Karpas-422 (cell line): ENCODE measurements at regions not wholly inside any gene's neighbourhood (a gene's known extent, or its start where the extent isn't known, plus 50 kb on each side); places are given as distances from the start of the nearest gene placed in this dataset.

ENCODE experiments used
- DNase-seq: peaks from one replicate; pipeline ENCODE4 v3.0.0-alpha.2; 2015
- H2AFZ ChIP-seq: fragments of 200-600 bp; sonication (generic); 2 replicates; pipeline ENCODE4 v1.6.1; 2014; ENCODE audit warnings: antibody characterized with exemption, low read length, mixed read lengths
- H3K27ac ChIP-seq: fragments of 200-600 bp; sonication (generic); 2 replicates; pipeline ENCODE4 v1.5.1; 2014; ENCODE audit warnings: mild to moderate bottlenecking, low read length, moderate library complexity
- H3K27me3 ChIP-seq: fragments of 200-600 bp; sonication (generic); 2 replicates; pipeline ENCODE4 v1.6.1; 2014; ENCODE audit warnings: low read length, mixed read lengths
- H3K36me3 ChIP-seq: fragments of 200-600 bp; sonication (generic); 2 replicates; pipeline ENCODE4 v1.6.1; 2014; ENCODE audit warnings: low read length, mixed read lengths; ENCODE audit not compliant: insufficient read depth
- H3K4me1 ChIP-seq: fragments of 200-600 bp; sonication (generic); 2 replicates; pipeline ENCODE4 v1.6.1; 2014; ENCODE audit warnings: mild to moderate bottlenecking, low read length, mixed read lengths
- H3K4me2 ChIP-seq: fragments of 200-600 bp; sonication (generic); 2 replicates; pipeline ENCODE4 v1.6.1; 2014; ENCODE audit warnings: low read length, low read depth, mild to moderate bottlenecking; ENCODE audit not compliant: poor library complexity, severe bottlenecking
- H3K4me3 ChIP-seq: fragments of 200-600 bp; sonication (generic); 2 replicates; pipeline ENCODE4 v1.5.1; 2014; ENCODE audit warnings: mild to moderate bottlenecking, antibody characterized with exemption, low read length, mixed read lengths
- H3K79me2 ChIP-seq: fragments of 200-600 bp; sonication (generic); 2 replicates; pipeline ENCODE4 v1.6.1; 2014; ENCODE audit warnings: mild to moderate bottlenecking, low read length, mixed read lengths
- H3K9ac ChIP-seq: fragments of 200-600 bp; sonication (generic); 2 replicates; pipeline ENCODE4 v1.6.0; 2014; ENCODE audit warnings: low read length
- H3K9me2 ChIP-seq: fragments of 200-600 bp; sonication (generic), shearing (Covaris generic); replicated peaks from 2 replicates; pipeline ENCODE4 v1.6.0; 2014; ENCODE audit warnings: mild to moderate bottlenecking, low read length, moderate library complexity; ENCODE audit not compliant: insufficient read depth
- H3K9me3 ChIP-seq: fragments of 300-700, 200-600 bp; sonication (generic); 2 replicates; pipeline ENCODE4 v1.6.1; 2014; ENCODE audit warnings: low read length, mixed read lengths
- H4K20me1 ChIP-seq: fragments of 200-600 bp; sonication (generic); 2 replicates; pipeline ENCODE4 v1.6.1; 2014; ENCODE audit warnings: mild to moderate bottlenecking, antibody characterized with exemption, low read length, low read depth; ENCODE audit not compliant: insufficient read depth

DNA sequence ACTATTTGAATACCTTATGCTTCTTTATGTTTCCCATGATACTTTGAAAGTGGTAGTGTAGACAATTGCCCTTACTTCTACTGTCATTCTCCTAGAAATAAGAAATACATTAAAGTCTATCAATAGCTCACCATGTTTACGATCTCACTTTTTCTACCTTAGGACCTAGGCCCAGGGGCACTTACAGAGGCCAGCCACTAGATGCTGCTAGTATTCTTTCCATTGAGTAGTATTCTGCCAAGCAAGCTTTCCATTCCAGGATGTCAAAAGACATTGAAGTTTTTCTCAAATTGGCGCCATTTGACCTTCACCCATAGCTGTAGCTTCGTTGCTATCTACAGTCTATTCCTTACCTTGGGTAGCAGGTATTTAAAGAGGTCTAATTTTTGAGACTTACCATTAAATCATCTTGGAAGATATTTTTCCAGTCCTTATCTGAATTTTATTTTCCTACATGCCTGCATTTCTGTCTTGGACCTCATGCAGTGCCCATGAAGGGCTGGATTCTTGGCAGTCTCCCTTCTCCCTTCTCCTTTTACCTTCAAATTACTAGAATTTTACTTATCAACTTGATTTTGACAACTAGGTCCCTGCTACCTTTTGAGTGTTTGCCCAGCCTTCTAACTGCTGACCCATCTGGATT lies 246.0 kb upstream of the NUDT12 start:
- no peak overlapping the region for H2AFZ ChIP-seq
- DNase-seq = peak; percentile 74
- no peaks in the 10 kb centered on the region for H3K36me3 ChIP-seq
- no peaks in the 10 kb centered on the region for H3K9me3 ChIP-seq
- no peaks in the 10 kb centered on the region for H3K79me2 ChIP-seq
- no peaks in the 10 kb centered on the region for H4K20me1 ChIP-seq
- no peak overlapping the region for H3K4me2 ChIP-seq
- no peaks in the 10 kb centered on the region for H3K4me1 ChIP-seq
- no peaks in the 10 kb centered on the region for H3K27me3 ChIP-seq
- no peak overlapping the region for H3K9ac ChIP-seq
- H3K9me2 ChIP-seq = no peaks in the 10 kb centered on the region
- no peak overlapping the region for H3K4me3 ChIP-seq
- no peak overlapping the region for H3K27ac ChIP-seq

DNA sequence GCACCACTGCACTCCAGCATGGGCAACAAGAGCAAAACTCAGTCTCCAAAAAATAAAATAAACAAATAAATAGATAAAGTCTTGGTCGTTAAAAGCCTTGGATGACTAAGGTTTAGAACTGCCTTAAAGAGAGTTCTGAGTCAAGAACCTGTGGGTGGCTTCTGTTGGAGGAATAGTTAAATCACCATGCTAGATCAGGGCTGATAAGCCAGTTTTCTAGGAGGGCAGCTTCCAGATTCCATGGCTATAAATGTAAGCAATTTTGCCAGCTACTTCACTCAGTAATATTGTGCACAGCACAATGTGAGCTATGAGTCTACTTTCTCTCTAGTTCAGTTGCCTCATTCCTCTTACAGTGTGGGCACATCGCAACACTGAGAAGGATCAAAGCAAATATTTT lies 242.1 kb upstream of the NUDT12 start:
- Histone ChIP-seq H3K4me1 (no peaks in the 10 kb centered on the region), H3K27ac (no peak overlapping the region), H4K20me1 (no peaks in the 10 kb centered on the region), H3K9ac (no peak overlapping the region), H2AFZ (no peak overlapping the region), H3K4me2 (no peak overlapping the region), H3K79me2 (no peaks in the 10 kb centered on the region), H3K27me3 (no peaks in the 10 kb centered on the region), H3K9me3 (no peaks in the 10 kb centered on the region), H3K36me3 (no peaks in the 10 kb centered on the region), H3K9me2 (no peaks in the 10 kb centered on the region), H3K4me3 (no peak overlapping the region)
- DNase-seq = no peak

DNA sequence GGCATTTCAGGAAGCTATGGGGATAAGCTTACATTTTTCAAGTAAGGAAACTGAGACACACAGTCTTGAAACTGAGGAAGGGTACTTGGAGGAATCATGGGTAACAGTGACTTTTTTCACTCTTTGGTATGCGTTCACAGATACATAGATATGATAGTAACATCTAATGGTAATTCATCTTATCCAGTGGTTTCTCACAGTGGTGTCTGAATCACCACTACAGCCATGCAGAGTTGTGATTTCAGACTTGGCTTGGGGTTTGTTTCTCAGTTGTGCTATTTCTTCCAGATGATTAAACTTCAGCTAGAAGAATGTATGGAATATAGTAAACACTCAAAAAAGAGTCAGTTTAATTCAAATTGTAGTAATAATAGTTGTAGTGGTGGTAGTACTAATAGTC lies 239.1 kb upstream of the NUDT12 start:
- H3K27me3 ChIP-seq = no peaks in the 10 kb centered on the region
- no peak for DNase-seq
- H2AFZ ChIP-seq = no peak overlapping the region
- no peak overlapping the region for H3K27ac ChIP-seq
- H3K4me2 ChIP-seq = no peak overlapping the region
- H3K9ac ChIP-seq = no peak overlapping the region
- H3K36me3 ChIP-seq = no peaks in the 10 kb centered on the region
- H4K20me1 ChIP-seq = no peaks in the 10 kb centered on the region
- no peaks in the 10 kb centered on the region for H3K79me2 ChIP-seq
- no peaks in the 10 kb centered on the region for H3K4me1 ChIP-seq
- H3K9me3 ChIP-seq = no peaks in the 10 kb centered on the region
- H3K9me2 ChIP-seq = no peaks in the 10 kb centered on the region
- H3K4me3 ChIP-seq = no peak overlapping the region

DNA sequence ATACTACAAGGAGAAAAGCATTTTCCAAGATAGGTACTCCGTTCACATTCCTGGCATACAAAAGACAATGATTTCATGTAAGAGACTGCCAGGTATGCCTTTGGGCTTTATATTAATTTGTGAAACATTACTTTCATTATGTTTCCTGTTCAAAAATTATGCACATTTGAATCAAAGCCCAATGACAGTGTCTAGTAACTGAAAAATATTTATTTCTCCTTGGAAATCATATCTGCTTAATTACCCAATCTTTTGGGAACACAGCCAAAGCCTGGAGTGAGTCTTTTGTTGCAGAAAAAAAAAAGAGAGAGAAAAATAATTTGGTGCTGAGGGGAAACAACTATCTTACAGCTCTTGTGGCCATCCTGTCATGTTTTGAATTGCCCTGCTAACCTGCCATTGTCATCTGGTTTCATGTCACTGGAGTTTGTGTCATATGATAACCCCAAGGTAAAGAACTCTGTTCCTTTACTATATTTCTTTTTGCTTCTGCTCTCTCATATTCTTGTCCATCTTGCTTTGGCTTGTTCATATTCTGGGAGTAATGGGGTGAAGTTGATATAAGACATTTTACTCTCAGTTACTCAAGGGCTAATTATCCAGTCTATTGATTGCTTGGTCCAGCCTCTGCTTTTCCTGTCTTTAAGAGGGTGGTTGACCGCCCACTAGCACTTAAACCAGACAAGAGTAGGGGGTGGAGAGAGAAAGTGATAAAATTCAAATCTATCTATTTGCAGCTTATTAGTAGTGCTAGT lies 238.3 kb upstream of the NUDT12 start:
- Histone ChIP-seq H4K20me1 (no peaks in the 10 kb centered on the region), H3K27ac (no peak overlapping the region), H3K79me2 (no peaks in the 10 kb centered on the region), H3K9me3 (peaks cover 3% of the 10 kb centered on the region; the same call in 1 of the 2 replicates), H3K36me3 (no peaks in the 10 kb centered on the region), H2AFZ (no peak overlapping the region), H3K4me2 (no peak overlapping the region), H3K4me1 (no peaks in the 10 kb centered on the region), H3K4me3 (no peak overlapping the region), H3K27me3 (no peaks in the 10 kb centered on the region), H3K9ac (no peak overlapping the region), H3K9me2 (no peaks in the 10 kb centered on the region)
- DNase-seq = no peak

DNA sequence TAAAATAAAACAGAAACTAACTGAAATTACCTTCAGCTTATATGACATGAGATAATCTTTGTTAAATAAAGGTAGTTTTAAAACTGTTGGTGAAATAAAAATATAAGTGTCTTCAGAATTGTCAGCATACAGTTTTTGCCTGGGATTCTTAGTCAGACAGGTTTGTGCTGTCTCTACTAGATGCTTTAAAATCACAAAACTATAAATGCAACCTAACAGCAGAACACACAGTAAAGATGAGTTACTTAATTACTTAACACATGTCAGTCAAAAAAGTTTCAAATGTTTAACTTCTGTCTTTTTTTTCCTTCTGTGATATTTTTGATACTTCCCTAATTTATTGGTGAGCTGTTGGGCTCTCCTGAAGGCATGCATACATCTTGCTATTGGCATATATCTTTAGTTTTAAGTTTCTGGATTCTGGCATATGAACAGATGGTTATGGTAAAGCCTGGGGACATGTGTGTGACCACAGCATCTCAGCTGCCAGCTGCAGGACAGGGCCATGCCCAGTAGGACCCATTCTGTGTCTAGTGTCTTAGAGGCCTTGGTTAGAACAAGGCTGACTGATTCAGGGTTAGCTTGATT lies 231.1 kb upstream of the NUDT12 start:
- Histone ChIP-seq H4K20me1 (no peaks in the 10 kb centered on the region), H3K36me3 (no peaks in the 10 kb centered on the region), H3K27me3 (no peaks in the 10 kb centered on the region), H3K9me3 (peaks cover 13% of the 10 kb centered on the region), H3K27ac (no peak overlapping the region), H3K9me2 (no peaks in the 10 kb centered on the region), H3K4me2 (no peak overlapping the region), H3K79me2 (no peaks in the 10 kb centered on the region), H3K4me1 (no peaks in the 10 kb centered on the region), H2AFZ (no peak overlapping the region), H3K9ac (no peak overlapping the region), H3K4me3 (no peak overlapping the region)
- no peak for DNase-seq

- no peak for DNase-seq
- Histone ChIP-seq H3K27ac (no peak overlapping the region), H4K20me1 (no peaks in the 10 kb centered on the region), H3K9ac (no peak overlapping the region), H3K9me3 (no peaks in the 10 kb centered on the region), H3K36me3 (no peaks in the 10 kb centered on the region), H3K27me3 (no peaks in the 10 kb centered on the region), H3K4me2 (no peak overlapping the region), H3K9me2 (no peaks in the 10 kb centered on the region), H3K4me3 (no peak overlapping the region), H3K79me2 (no peaks in the 10 kb centered on the region), H3K4me1 (no peaks in the 10 kb centered on the region), H2AFZ (no peak overlapping the region)
These were observed 223.0 kb upstream of the NUDT12 start for GRCh38 chr5:103785569-103785968.

- Histone ChIP-seq H3K27ac (no peak overlapping the region), H2AFZ (no peak overlapping the region), H3K36me3 (no peaks in the 10 kb centered on the region), H3K9me3 (no peaks in the 10 kb centered on the region), H3K27me3 (no peaks in the 10 kb centered on the region), H3K79me2 (no peaks in the 10 kb centered on the region), H3K9me2 (no peaks in the 10 kb centered on the region), H3K9ac (no peak overlapping the region), H3K4me1 (no peaks in the 10 kb centered on the region), H4K20me1 (no peaks in the 10 kb centered on the region), H3K4me2 (no peak overlapping the region), H3K4me3 (no peak overlapping the region)
- no peak for DNase-seq
These were observed 221.1 kb upstream of the NUDT12 start for GRCh38 chr5:103783669-103784068.

- H3K9me2 ChIP-seq = no peaks in the 10 kb centered on the region
- no peak overlapping the region for H3K4me3 ChIP-seq
- no peak overlapping the region for H3K27ac ChIP-seq
- H3K27me3 ChIP-seq = no peaks in the 10 kb centered on the region
- H3K79me2 ChIP-seq = no peaks in the 10 kb centered on the region
- no peaks in the 10 kb centered on the region for H3K9me3 ChIP-seq
- no peaks in the 10 kb centered on the region for H4K20me1 ChIP-seq
- no peak for DNase-seq
- H3K36me3 ChIP-seq = no peaks in the 10 kb centered on the region
- H3K4me1 ChIP-seq = no peaks in the 10 kb centered on the region
- no peak overlapping the region for H3K4me2 ChIP-seq
- H3K9ac ChIP-seq = no peak overlapping the region
- no peak overlapping the region for H2AFZ ChIP-seq
These were observed 218.2 kb upstream of the NUDT12 start for GRCh38 chr5:103780794-103781193.
